ENCODE measurements at regions not wholly inside any gene's neighbourhood (a gene's known extent, or its start where the extent isn't known, plus 50 kb on each side); places are given as distances from the start of the nearest gene placed in this dataset.
A peak's percentile ranks its signal among the peaks of the same experiment; 100 is the strongest.

DNA sequence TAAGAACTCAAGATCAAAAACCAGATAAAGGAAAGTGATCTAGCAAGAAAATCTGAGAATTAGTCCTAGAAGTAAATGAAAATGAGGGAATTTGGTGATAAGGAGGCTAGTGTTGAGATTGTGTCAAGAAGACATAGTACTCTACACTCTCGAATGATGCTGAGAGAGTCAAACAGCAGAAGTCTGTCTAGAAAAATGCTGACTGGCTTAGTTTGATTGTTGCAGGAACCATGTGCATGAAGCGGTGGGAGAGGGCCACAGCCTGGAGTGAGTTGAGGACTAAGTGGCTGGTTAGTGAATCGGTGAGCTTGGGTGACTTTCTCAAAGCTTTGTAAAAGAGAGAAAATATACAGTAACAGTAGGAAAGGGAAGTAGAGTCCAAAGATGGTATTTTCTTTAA is 124.5 kb downstream of the LRIG3 start:
- Mint-ChIP-seq H3K4me1 (no peaks in the 10 kb centered on the region), H3K27me3 (ENCODE audit: low read depth in 3 of 3) (peaks cover 0 to 2% (median 0%) of the 10 kb centered on the region in 3 donors), H3K9me3 (peaks cover 0 to 13% (median 2%) of the 10 kb centered on the region in 7 donors), H3K27ac (peak overlapping the region in 1 of 7 donors; percentile 47), H3K36me3 (no peaks in the 10 kb centered on the region), H3K4me3 (no peak overlapping the region)
- Histone ChIP-seq H3K27me3 (ENCODE audit: control insufficient read depth in 2 of 2, insufficient read depth in 2 of 2, low read length in 2 of 2) (no peaks in the 10 kb centered on the region), H3K9me3 (replicated peaks in 1 of 2; ENCODE audit: control insufficient read depth in 1 of 2, insufficient read depth in 1 of 2, low read length in 2 of 2) (no peaks in the 10 kb centered on the region), H3K9ac (ENCODE audit: insufficient read depth, low read length, poor library complexity, severe bottlenecking) (no peak overlapping the region), H3K4me2 (replicated peaks; ENCODE audit: extremely low read depth, low read length, poor library complexity, severe bottlenecking) (no peak overlapping the region), H3K27ac (ENCODE audit: low read depth in 1 of 2, low read length in 2 of 2) (no peak overlapping the region), H4K20me1 (ENCODE audit: insufficient read depth, low read length) (no peaks in the 10 kb centered on the region), H3K36me3 (replicated peaks in 1 of 2; ENCODE audit: control insufficient read depth in 1 of 2, insufficient read depth in 2 of 2, low read length in 2 of 2) (no peaks in the 10 kb centered on the region), H3K4me3 (replicated peaks in 1 of 3; ENCODE audit: low read depth in 2 of 3, low read length in 3 of 3) (no peak overlapping the region), H2AFZ (ENCODE audit: insufficient read depth, low read depth, low read length, poor library complexity, severe bottlenecking) (no peak overlapping the region), H3K4me1 (ENCODE audit: control insufficient read depth in 1 of 2, insufficient read depth in 2 of 2, low read length in 2 of 2) (no peaks in the 10 kb centered on the region), H3K79me2 (ENCODE audit: insufficient read depth, low read length) (no peaks in the 10 kb centered on the region)
- WGBS (ENCODE audit: insufficient coverage) = 92% methylated on average over 3 of the region's 3 CpGs
- TF ChIP-seq, protein P1, sequence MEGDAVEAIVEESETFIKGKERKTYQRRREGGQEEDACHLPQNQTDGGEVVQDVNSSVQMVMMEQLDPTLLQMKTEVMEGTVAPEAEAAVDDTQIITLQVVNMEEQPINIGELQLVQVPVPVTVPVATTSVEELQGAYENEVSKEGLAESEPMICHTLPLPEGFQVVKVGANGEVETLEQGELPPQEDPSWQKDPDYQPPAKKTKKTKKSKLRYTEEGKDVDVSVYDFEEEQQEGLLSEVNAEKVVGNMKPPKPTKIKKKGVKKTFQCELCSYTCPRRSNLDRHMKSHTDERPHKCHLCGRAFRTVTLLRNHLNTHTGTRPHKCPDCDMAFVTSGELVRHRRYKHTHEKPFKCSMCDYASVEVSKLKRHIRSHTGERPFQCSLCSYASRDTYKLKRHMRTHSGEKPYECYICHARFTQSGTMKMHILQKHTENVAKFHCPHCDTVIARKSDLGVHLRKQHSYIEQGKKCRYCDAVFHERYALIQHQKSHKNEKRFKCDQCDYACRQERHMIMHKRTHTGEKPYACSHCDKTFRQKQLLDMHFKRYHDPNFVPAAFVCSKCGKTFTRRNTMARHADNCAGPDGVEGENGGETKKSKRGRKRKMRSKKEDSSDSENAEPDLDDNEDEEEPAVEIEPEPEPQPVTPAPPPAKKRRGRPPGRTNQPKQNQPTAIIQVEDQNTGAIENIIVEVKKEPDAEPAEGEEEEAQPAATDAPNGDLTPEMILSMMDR (IDR thresholded peaks at IDR 0.05) = no peak
- DNase-seq = no peak
- intact Hi-C loops (cut with micrococcal nuclease) = no loop called here

DNA sequence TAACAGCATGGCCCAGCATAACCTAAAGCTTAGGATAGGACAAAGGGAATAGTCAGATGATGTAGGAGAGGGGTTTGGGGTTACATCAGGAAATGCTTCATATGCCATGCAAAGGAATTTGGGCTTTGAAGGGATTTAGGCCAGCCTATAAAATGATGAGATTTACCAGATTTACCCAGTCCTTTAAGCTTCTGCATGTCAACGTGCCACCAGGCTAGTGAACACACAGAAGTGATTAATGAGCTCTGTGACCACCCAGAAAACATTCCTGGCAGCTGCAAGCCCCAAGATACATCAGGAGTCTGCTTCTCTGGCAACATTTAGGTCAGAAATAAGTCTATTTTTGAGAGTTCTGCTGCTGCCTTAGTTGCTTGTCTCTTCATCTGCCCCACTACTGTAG is 118.3 kb downstream of the LRIG3 start:
- H3K27me3 ChIP-seq (ENCODE audit: control insufficient read depth in 2 of 2, insufficient read depth in 2 of 2, low read length in 2 of 2) = no peaks in the 10 kb centered on the region
- H3K36me3 ChIP-seq (replicated peaks in 1 of 2; ENCODE audit: control insufficient read depth in 1 of 2, insufficient read depth in 2 of 2, low read length in 2 of 2) = no peaks in the 10 kb centered on the region
- Mint-ChIP-seq H3K27ac (peak overlapping the region in 1 of 7 donors; percentile 0), H3K4me1 (no peaks in the 10 kb centered on the region), H3K27me3 (ENCODE audit: low read depth in 3 of 3) (peaks cover 0 to 1% (median 0%) of the 10 kb centered on the region in 3 donors), H3K4me3 (no peak overlapping the region), H3K9me3 (peaks cover 0 to 13% (median 2%) of the 10 kb centered on the region in 7 donors), H3K36me3 (no peaks in the 10 kb centered on the region)
- H3K9ac ChIP-seq (ENCODE audit: insufficient read depth, low read length, poor library complexity, severe bottlenecking) = no peak overlapping the region
- no peak overlapping the region for H3K4me3 ChIP-seq (replicated peaks in 1 of 3; ENCODE audit: low read depth in 2 of 3, low read length in 3 of 3)
- TF ChIP-seq, protein P1 (IDR thresholded peaks at IDR 0.05) = no peak
- H4K20me1 ChIP-seq (ENCODE audit: insufficient read depth, low read length) = no peaks in the 10 kb centered on the region
- no peaks in the 10 kb centered on the region for H3K79me2 ChIP-seq (ENCODE audit: insufficient read depth, low read length)
- no peak overlapping the region for H3K4me2 ChIP-seq (replicated peaks; ENCODE audit: extremely low read depth, low read length, poor library complexity, severe bottlenecking)
- no peaks in the 10 kb centered on the region for H3K4me1 ChIP-seq (ENCODE audit: control insufficient read depth in 1 of 2, insufficient read depth in 2 of 2, low read length in 2 of 2)
- intact Hi-C loops (cut with micrococcal nuclease) = no loop called here
- 50% methylated on average over 1 of the region's 1 CpG for WGBS (ENCODE audit: insufficient coverage)
- H2AFZ ChIP-seq (ENCODE audit: insufficient read depth, low read depth, low read length, poor library complexity, severe bottlenecking) = no peak overlapping the region
- no peak overlapping the region for H3K27ac ChIP-seq (ENCODE audit: low read depth in 1 of 2, low read length in 2 of 2)
- peaks cover 0 to under 1% of the 10 kb centered on the region in 2 donors for H3K9me3 ChIP-seq (replicated peaks in 1 of 2; ENCODE audit: control insufficient read depth in 1 of 2, insufficient read depth in 1 of 2, low read length in 2 of 2)
- DNase-seq = no peak

All from CD14-positive monocyte (primary cell).